GM19438 (cell line): ENCODE measurements at regions not wholly inside any gene's neighbourhood (a gene's known extent, or its start where the extent isn't known, plus 50 kb on each side); places are given as distances from the start of the nearest gene placed in this dataset.

Source experiments
- ATAC-seq: cut with Tn5 transposase; IDR thresholded peaks from one replicate; pipeline ENCODE4 v1.9.1; 2021; ENCODE audit warnings: low read depth; ENCODE audit not compliant: unreplicated experiment

DNA sequence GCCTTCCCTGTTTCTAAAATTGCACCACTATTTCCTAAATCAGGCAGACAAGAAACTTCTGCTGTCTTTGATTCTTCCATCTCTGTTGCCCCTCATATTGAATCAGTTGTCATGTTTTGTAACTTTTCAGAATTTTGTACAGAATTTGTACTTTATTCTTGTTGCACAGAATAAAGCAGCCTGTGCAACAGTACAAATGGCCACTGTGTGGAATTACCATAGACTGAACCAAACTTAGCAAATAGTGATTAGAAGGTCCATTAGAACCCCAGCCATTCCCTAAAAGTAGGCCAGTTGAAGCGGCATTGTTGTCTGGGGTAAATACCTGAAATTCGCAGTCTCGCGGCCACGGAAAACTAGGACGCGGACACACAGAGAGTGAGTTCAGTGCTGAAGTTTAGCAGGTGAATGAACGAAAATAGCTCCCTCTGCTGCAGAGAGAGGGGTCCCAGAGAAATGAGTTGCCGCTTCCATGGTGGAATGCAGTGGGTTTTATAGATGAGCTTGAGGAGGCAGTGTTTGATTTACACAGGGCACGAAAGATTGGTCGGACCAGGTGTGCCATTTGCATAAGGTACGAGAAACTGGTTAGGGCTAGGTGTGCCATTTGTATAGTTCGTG is 71.8 kb downstream of the C4orf33 start:
- no peak for ATAC-seq

DNA sequence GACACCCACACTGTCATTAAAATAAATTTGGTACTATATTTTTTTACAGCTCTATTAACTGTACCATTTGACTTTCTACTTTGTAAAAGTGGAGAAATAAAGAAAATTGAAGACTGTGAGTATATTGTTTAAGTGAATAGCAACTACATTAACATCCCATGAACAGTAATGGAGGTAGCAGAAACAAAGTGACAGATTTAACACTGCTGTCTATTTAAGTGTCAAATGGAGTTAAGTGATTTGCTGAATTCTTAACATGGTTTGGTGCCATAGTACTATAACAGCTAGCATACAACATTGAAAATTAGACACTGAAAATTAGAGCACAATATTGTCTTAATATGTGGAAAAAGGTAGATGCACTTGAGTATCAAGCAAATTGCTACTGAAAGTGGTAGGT is 76.2 kb downstream of the C4orf33 start:
- ATAC-seq, result no peak

DNA sequence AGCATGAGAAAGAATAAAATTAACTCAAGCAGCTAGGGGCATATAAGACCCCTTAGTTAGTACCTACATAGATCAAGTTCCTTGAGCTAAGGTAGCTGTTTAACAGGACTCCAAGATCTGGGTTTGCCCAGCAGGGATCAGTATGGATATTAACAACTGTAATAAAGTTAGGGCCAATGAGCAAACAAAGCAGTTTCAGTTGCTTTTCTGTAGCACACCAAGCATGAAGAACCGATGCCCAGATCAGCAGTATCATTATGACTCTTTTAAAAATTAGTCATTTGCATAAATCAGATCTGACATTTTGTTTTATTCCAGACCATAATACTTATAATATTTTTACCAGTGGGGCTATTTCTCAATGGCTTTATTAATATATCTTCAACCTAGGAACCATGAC is 80.9 kb downstream of the C4orf33 start:
- ATAC-seq, result no peak

DNA sequence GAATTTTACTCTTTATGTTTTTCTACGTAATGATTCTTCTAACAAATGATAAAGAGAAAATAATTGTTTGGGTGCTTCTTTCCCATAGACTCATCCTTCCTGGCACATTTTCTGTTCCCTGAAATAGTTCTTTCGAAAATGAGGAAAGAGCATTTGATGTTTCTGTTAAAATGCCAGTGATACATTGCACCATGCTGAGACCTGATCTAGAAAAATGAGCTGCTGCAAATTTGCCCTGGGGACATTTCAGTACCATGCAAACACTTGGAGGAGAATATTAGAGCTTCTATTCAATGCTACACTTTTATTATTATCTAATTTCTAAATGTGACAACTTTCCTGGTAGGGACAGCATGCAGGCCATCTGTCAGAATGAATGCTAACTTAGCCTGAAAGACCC is 83.3 kb downstream of the C4orf33 start:
- ATAC-seq, result no peak

DNA sequence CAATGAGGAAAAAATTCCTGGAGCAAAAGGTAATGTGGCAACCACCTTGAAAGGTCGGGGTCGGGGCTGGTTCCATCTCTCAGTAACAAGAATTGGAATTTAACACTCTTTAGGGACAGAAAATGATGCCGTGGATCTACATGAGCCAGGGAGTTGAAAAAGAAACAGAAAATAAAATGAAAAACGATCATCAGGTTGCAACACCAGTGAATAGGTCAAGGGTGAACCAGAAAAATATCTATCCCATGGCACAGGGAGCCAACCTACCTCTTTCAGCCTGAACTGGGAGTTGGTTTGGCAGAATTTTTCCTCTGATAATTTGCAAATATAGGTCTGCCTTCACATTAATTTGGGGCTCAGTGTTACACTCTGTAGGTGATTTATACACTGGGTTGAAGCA is 93.7 kb downstream of the C4orf33 start:
- no peak for ATAC-seq

DNA sequence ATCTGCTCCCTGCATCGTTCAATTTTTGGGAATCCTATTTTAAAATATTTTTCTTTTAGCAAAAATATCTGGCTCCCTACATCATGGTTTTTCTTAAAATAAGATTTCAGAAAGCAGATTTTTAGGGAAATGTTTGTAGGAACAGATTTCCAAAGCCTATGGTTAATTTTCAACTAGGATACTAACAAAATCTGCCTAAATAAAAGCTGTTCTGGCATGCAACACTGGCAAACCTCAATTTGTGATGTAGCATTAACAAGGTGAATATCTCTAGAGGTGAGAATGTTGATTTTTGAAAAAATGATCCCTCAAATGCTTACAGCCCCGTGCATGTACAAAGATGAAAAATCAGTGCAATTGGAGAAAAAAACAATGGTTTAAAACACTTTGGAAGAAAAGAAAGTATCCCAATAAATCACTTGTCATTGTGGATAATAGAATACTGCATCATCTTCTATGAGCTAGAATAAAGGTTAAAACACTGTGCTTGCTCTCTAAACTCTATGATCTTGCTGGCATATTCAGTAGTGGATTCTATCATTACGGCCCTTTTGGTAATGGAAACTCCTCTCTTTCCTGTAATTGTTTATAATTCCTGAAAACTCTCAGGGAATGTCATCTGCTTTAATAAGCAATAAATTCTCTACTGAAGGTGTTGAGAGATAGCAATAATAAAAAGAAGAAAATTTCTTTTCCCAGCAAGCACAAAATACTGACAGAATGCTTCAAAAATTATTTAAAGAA is 97.6 kb downstream of the C4orf33 start:
- no peak for ATAC-seq

DNA sequence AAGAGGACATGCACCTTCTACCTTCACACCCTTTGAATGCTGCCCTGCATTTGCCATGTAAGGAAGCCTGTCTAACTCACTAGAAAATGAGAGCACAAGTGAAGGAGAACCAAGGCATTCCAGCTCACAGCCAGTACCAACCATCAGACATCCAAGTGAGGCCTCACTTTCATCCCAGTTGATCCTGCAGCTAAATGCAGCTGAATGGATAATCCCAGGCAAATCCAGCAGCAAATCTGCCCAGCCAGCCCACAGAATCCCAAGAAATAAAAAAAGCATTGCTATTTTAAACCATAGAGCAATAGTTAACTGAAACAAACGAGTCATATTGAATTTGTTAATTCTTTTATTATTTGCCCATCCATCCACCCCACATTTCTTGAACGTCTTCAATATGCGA is 112.5 kb downstream of the C4orf33 start:
- no peak for ATAC-seq

DNA sequence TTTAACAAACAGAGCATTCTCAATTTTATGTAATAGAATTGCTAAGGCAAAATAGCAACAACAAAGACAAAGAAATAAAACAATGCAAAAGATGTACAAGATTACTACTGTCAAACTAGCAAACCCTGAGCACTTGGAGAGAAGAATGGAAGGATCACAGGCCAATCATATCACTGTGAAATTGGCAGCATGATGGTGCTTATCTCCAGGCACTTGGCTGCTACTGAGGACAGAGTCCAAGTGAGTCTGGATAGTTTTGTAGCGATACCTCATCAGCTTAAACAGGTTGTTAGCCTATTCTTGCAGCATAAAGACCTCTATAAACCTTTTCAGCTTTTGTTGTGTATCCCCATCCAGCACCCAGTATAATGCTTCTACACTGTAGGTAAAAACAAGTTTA is 117.7 kb downstream of the C4orf33 start:
- ATAC-seq, result no peak

DNA sequence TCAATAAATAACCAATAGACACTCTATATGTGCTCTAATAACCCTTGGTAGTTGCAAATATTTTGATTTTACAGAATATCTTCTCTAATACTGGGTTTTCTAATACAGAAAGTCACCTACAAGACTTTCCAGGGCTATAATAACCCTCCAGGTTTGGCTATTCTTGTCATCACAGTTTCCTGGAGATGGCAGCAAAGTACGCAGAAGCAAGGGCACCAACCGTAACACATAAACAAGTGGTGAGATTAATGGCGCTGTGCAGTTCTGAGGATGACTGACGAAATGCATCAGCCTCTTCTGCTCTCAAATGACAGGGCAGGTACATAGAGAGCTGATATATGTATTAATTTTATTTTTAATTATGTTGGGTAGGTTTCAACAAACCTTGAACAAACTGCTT is 122.4 kb downstream of the C4orf33 start:
- no peak for ATAC-seq

DNA sequence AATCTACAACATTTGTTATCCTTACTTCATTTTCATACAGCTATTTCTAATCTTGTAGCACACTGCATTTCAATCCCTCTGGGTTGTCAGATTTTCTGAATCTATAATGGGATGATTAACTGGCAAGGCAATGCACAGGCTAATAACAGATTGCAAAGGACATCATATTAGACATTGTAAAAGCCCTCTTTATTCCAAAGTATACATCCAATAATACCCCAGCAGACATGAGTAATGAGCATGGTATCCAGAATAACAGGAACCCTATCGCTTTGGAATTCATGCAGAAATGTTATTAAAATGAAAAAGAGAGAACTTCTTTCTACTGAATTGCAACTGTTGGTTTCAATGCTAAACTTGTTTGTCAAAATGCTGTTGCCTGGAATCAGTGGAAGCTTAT is 122.9 kb downstream of the C4orf33 start:
- no peak for ATAC-seq

DNA sequence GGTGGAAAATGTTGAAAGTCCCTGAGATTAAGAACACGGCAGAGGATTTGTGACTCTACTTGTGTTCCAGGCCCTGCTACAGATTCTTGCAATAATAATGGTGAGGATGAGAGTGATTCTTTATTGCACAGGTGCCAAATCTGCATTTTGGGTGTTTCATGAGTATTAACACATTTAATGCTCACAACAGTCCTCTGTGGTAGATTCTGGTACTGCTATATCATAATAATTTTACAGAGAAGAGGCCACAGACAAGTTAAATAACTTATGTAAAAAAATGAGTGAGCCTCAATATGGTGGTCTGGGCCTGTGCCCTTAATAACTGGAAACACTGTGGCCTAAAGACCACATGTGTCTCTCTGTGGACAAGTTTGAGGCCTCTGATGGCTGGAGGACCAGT is 124.3 kb downstream of the C4orf33 start:
- no peak for ATAC-seq

DNA sequence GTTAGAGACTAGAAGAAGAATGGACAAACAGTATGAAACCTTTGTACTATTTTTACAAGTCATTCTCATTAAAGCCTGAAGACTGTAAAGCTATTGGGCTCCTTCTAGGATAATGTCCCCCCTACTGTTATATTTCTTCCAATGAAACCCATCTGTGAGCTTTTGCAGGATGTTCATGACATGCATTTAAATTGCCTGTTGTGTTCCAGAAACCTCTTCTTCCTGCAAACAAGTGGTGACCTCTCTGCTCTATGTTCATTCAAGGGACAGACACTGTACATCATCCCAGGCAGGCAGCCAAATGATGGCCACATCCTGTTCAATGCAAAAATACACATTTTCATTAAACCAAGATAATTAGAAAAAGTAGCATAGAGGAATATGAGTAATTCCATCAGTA is 128.0 kb downstream of the C4orf33 start:
- no peak for ATAC-seq

DNA sequence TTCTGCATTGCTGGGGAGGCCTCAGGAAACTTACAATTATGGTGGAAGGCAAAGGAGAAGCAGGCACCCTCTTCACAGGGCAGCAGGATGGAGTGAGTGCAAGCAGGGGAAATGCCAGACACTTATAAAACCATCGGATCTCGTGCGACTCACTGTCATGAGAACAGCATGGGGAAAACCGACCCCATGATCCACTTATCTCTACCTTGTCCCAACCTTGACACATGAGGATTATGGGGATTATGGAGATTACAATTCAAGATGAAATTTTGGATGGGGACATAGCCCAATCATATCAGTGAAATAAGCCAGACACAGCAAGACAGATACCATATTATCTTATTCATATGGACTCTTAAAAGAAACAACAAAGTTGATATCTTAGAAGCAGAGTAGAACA is 134.9 kb downstream of the C4orf33 start:
- ATAC-seq, result no peak

DNA sequence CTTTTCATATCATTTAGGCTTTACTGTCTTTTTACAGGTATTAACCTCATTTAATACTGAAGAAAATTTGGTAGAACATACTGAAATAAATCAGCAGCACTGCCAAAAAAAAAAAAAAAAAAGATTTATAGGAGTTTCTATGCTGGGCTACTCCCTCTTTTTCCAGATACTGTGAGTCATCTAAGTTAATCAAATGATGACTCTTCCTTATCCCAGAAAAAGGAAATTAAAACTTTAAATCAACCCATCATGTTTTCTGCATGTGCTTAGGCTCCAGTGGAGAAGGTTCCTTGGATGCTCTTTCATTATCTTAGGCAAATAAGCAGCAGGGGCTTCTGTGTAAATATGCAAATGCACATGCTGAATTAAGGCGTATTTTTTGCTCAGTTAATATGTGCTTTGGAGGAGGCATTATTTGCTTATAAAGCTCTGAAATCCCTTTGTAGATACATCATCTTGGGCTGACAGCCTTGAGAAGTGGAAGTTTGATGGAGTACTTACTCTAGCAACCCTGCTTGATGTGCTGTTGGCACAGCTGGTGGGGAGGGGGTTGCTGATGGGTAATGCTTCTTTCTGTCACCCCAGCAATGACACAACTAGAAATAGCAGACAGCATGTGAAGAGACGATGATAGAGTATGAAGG is 136.1 kb downstream of the C4orf33 start:
- ATAC-seq, result no peak

DNA sequence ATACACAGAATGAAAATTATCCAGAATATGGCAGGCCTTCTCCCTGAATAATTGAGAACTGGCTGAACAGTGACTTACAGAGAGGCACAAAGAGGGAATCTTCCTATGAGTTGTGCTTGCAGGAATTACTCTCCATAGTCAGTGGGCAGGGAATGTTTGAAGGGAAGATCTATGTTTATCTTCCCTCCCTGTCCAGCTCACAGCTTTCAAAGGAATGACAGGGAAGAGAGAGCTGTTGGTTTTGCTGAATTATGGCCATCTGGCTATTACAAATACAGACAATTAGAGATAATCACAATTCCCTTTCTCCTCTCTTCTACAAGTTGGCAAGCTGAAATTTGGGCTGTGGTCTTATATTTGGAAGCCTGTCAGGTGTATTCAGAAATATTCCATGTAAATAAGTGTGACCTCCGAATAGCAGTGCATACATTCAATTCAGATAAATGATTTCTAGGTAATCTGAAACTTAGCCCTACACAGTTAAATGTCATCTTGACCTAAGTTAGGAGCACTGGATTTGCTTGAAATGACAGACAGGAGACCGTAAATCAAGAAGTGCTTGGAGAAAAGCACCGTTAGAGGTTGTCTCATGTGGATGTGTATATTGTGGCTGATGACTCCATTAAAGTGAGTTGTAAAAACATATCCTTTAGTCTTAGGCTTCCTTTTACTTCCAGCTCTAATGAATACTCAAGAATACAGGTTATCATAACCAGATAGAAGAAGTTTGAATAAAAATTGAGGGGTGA is 136.8 kb downstream of the C4orf33 start:
- no peak for ATAC-seq

DNA sequence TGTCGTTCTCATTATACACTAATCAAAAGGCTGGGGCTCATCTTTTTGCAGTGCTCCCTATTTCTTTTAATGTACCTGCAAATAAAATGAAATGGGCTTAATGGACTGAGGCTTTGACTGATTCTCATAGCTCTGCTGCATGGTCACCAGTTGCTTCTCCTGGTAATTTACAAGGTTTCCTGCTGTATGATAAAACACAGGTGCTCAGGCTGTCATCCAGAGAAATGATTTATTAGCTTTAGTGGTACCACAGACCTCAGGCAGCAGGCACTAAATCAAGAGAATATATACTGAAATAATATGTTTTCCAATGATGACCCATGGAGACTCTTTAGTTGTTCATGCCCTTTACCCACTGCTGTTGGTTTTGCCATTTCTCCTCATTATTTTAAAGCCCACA is 137.7 kb downstream of the C4orf33 start:
- no peak for ATAC-seq

DNA sequence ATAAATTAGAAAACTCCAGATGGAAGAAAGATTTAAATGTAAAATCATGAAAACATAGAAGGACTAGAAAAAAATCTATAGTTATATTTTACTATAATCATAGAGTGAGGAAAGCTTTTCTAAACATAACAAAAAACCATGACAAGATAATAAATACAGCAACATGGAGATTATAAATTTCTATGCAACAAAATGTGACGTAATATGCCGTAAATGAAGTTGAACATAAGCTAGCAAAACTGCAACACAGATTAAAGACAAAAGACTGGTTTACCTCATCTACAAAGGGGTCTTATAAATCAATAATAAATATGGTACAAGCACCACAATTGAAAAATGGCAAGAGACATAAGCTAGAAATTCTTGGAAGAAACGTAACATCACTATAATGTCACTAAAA is 140.4 kb downstream of the C4orf33 start:
- no peak for ATAC-seq

DNA sequence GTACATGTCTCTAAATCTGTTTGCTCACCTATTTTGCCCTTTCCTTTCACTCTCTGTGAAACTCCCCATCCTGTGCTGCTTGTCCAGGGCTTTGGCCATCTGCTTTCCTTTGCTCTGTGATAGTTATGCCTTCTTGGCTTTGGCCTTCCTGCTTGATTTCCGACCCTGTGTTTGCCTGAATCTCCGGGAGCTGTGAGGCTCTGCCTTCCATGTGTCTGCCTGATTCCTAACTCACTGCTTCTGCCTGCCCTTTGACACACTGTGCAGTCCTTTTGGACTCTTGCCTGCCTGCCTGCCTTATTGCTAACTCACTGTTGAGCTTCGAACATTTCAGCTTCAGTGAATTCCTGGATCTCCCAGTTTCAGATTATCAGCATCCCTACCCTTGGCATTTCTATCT is 143.1 kb downstream of the C4orf33 start:
- ATAC-seq, result no peak

DNA sequence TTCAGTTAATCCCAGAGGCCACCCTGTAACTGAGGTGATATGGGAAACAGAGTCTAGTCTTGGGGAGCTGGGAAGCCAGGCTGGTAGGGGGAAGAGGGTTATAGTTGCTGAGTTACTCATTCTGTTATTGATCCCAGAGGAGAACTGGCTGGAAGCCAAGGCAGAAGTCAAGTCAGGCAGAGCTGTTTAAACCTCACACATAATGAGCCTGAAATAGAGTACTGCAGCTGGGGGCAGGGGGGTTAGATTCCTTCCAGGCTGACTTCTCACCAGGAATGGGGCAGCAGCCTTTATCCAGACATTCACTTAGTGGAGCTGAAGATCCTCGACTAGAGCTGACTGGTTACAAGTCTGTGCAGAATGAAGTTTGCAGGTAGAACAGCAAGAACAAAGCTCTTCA is 144.9 kb downstream of the C4orf33 start:
- no peak for ATAC-seq

DNA sequence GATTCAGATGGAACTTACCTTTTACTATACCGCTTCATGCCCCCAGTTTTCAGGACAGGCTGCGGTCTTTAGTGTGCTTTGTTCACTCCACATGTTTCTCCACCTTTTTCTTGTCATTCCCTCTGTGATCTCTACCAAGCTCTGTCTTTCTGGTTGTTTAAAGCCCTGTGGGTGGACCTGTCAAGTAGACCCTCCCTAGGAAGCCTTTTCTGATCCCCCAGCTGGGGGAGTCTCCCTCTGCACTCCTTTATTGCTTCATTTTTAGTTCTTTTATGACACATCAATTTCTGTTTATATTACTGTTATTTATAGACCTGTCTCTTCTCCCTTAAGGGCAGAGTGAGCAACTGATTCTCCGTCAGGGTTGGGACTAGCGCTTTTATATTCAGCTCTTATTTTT is 150.2 kb downstream of the C4orf33 start:
- ATAC-seq, result no peak

DNA sequence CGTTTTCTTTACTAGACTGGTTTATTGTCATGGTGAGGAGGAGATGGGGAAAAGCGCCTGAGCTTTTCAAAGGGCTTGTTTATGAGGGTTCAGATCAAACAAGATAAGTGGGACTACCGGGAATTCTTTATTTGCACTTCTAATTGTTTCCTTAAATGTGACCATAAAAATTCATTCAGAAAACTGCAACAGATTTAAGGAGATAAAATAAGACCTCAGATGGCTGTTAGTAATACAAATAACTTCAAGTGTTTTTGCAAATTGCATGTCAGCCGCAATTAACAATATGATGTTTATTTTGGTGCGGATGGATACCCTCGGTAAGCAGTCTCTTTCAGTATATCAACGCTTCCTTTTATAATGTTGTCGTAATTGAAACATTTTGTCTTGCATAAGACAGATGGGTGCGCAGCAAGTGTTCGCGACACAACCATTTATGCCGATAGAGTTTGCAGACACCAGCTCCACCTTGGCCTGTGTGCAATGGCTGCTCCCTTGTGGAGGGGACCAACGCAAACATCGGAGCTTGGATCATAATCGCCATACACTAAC is 151.0 kb downstream of the C4orf33 start:
- ATAC-seq, result no peak
